Gastroesophageal sphincter (tissue), 4 donors: ENCODE measurements at regions not wholly inside any gene's neighbourhood (a gene's known extent, or its start where the extent isn't known, plus 50 kb on each side); places are given as distances from the start of the nearest gene placed in this dataset.
"Not testable (repeated sequence)": the region's sequence is repeated elsewhere in the genome, so short reads cannot be mapped to it uniquely, and the experiment has no call there.

Experiments
- ATAC-seq: fragments of 150-250 bp; one replicate; pipeline ENCODE4 v1.9.1; 2016; ENCODE audit warnings: mild to moderate bottlenecking, moderate library complexity
- H3K27ac ChIP-seq, 4 donors: fragments of 200-600 bp; sonication (generic) in 3 of 4; 1 replicate in 3 of 4; 2 replicates in 1 of 4; pipeline ENCODE4 v1.5.1; 2016 to 2019
- H3K27me3 ChIP-seq: fragments of 200-600 bp; sonication (generic); one replicate; pipeline ENCODE4 v1.5.1; 2019
- H3K36me3 ChIP-seq, 2 donors: fragments of 200-600 bp; sonication (generic); one replicate each; pipeline ENCODE4 v1.5.1; 2019; ENCODE audit warnings: control low read depth in 1 of 2
- H3K4me1 ChIP-seq, 3 donors: fragments of 200-600 bp; sonication (generic); 1 replicate in 2 of 3; 2 replicates in 1 of 3; pipeline ENCODE4 v1.5.1; 2016 to 2019; ENCODE audit warnings: control low read depth in 2 of 3
- H3K4me3 ChIP-seq, 2 donors: fragments of 200-600 bp; sonication (generic); one replicate each; pipeline ENCODE4 v1.5.1; 2019; ENCODE audit warnings: mild to moderate bottlenecking in 1 of 2, moderate library complexity in 1 of 2
- H3K9me3 ChIP-seq, 3 donors: fragments of 200-600 bp; sonication (generic); one replicate each; pipeline ENCODE4 v1.5.1; 2017 to 2019; ENCODE audit warnings: control low read depth in 2 of 3
- EP300 ChIP-seq: sonication (generic); formaldehyde crosslinking; IDR thresholded peaks from one replicate; pipeline ENCODE4 v1.6.1; 2017; ENCODE audit warnings: antibody characterized with exemption, mild to moderate bottlenecking
- POLR2A ChIP-seq, 2 donors: fragments of 450-650 bp; IDR thresholded peaks; one replicate each; pipeline ENCODE4 v1.6.1; 2017; ENCODE audit warnings: antibody characterized with exemption in 2 of 2, mild to moderate bottlenecking in 2 of 2, moderate library complexity in 1 of 2
- POLR2AphosphoS5 ChIP-seq: sonication (generic); formaldehyde crosslinking; IDR thresholded peaks from one replicate; pipeline ENCODE4 v1.6.1; 2017; ENCODE audit warnings: antibody characterized with exemption
- WGBS, 2 donors: methylation state at CpG; one replicate each; pipeline ENCODE4 v1.1.5; 2018; ENCODE audit warnings: low coverage in 1 of 2; 5-methylcytosine and 5-hydroxymethylcytosine counted together
- TF ChIP-seq, protein P1 (sequence below), 4 experiments: fragments of 200-600 bp in 2 of 4; fragments of 450-650 bp in 2 of 4; sonication (generic) in 1 of 4; IDR thresholded peaks; one replicate each; pipeline ENCODE4 v1.5.1; 2017 to 2019; ENCODE audit warnings: antibody characterized with exemption in 4 of 4, mild to moderate bottlenecking in 2 of 4, moderate library complexity in 2 of 4

GRCh38 chr16:31767267-31767666 lies 106.3 kb upstream of the ZNF267 start:
- Histone ChIP-seq H3K4me1 (no peaks in the 10 kb centered on the region), H3K36me3 (peaks cover 0 to 15% of the 10 kb centered on the region in 2 donors), H3K9me3 (peaks cover 5 to 99% (median 7%) of the 10 kb centered on the region in 3 donors), H3K27me3 (no peaks in the 10 kb centered on the region), H3K27ac (no peak overlapping the region), H3K4me3 (no peak overlapping the region)
- 88 to 93% methylated on average over 2 to 3 of the region's 10 CpGs for WGBS, 2 donors
- no peak for TF ChIP-seq POLR2A (IDR thresholded peaks at IDR 0.05)
- TF ChIP-seq POLR2AphosphoS5 = no peak
- no peak for ATAC-seq

- ATAC-seq = no peak
- no peak for TF ChIP-seq EP300
- TF ChIP-seq POLR2A (IDR thresholded peaks at IDR 0.05) = no peak
- TF ChIP-seq, protein P1, sequence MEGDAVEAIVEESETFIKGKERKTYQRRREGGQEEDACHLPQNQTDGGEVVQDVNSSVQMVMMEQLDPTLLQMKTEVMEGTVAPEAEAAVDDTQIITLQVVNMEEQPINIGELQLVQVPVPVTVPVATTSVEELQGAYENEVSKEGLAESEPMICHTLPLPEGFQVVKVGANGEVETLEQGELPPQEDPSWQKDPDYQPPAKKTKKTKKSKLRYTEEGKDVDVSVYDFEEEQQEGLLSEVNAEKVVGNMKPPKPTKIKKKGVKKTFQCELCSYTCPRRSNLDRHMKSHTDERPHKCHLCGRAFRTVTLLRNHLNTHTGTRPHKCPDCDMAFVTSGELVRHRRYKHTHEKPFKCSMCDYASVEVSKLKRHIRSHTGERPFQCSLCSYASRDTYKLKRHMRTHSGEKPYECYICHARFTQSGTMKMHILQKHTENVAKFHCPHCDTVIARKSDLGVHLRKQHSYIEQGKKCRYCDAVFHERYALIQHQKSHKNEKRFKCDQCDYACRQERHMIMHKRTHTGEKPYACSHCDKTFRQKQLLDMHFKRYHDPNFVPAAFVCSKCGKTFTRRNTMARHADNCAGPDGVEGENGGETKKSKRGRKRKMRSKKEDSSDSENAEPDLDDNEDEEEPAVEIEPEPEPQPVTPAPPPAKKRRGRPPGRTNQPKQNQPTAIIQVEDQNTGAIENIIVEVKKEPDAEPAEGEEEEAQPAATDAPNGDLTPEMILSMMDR (IDR thresholded peaks at IDR 0.05) = no peak
- no peak for TF ChIP-seq POLR2AphosphoS5
- Histone ChIP-seq H3K4me1 (no peaks in the 10 kb centered on the region), H3K27me3 (no peaks in the 10 kb centered on the region), H3K36me3 (no peaks in the 10 kb centered on the region), H3K4me3 (no peak overlapping the region), H3K9me3 (peaks cover 0 to 97% (median 0%) of the 10 kb centered on the region in 3 donors), H3K27ac (no peak overlapping the region)
- 100% methylated on average over 1 of the region's 1 CpG for WGBS, 2 donors
Observed at GRCh38 chr16:31780342-31780741, 93.3 kb upstream of the ZNF267 start.

DNA sequence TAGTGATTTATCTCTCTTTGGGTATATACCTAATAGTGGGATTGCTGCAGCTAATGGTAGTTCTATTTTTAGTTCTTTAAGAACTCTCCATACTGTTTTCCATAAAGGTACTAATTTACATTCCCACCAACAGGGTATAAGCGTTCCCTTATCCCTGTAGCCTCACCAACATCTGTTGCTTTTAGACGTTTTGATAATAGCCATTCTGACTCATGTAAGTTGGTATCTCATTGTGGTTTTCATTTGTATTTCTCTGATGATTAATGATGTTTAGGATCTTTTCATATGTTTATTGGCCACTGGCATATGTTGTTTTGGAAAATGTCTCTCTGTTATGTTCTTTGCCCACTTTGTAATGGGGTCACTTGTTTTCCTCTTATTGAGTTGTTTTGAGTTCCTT lies 88.5 kb upstream of the ZNF267 start:
- no peak for ATAC-seq
- H3K9me3 ChIP-seq = peaks cover 0 to 86% (median 0%) of the 10 kb centered on the region in 3 donors

DNA sequence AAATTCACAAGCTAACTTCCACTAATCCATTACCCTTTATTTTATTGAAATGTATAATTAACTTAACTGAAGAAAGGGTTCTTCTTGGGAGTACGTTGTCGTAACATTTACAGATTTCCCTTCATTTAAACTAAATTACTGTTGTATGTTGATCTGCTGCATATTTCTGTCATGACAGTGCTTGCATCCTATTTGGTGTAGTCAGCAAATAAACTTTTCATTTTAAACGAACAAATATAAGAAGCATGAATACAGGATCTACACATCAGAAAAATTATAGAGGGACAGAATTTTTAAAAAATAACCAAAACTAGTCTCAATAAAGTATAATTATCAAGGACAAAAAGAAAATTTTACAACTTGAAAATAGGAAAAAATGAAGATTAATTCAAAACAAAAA lies 66.5 kb upstream of the ZNF267 start:
- Histone ChIP-seq H3K27ac (no peak overlapping the region), H3K4me1 (no peaks in the 10 kb centered on the region), H3K36me3 (no peaks in the 10 kb centered on the region), H3K27me3 (no peaks in the 10 kb centered on the region), H3K9me3 (peaks cover 0 to 27% (median 0%) of the 10 kb centered on the region in 3 donors), H3K4me3 (no peak overlapping the region)
- WGBS, 2 donors = 81 to 84% methylated on average over 3 of the region's 3 CpGs
- no peak for ATAC-seq
- TF ChIP-seq, protein P1 (IDR thresholded peaks at IDR 0.05) = no peak
- TF ChIP-seq EP300 (no peak), POLR2A (IDR thresholded peaks at IDR 0.05) (no peak), POLR2AphosphoS5 (no peak)

More for the DNA sequence above, 88.5 kb upstream of the ZNF267 start:
- H3K27me3 ChIP-seq = no peaks in the 10 kb centered on the region
- H3K4me3 ChIP-seq = no peak overlapping the region
- TF ChIP-seq EP300 (no peak), POLR2A (IDR thresholded peaks at IDR 0.05) (no peak), POLR2AphosphoS5 (no peak)
- TF ChIP-seq, protein P1 (IDR thresholded peaks at IDR 0.05) = no peak
- no peak overlapping the region for H3K27ac ChIP-seq
- no peaks in the 10 kb centered on the region for H3K4me1 ChIP-seq
- 61 to 63% methylated on average over 2 of the region's 2 CpGs for WGBS, 2 donors
- no peaks in the 10 kb centered on the region for H3K36me3 ChIP-seq

GRCh38 chr16:31810863-31811262 lies 62.7 kb upstream of the ZNF267 start:
- TF ChIP-seq, protein P1 (IDR thresholded peaks at IDR 0.05) = no peak
- no peak for TF ChIP-seq POLR2AphosphoS5
- no peak for TF ChIP-seq EP300
- no peak for TF ChIP-seq POLR2A (IDR thresholded peaks at IDR 0.05)
- no peak for ATAC-seq

GRCh38 chr16:31816141-31816540 lies 57.5 kb upstream of the ZNF267 start:
- WGBS, 2 donors = no CpG with 5 or more reads among the region's 6 CpGs
- Histone ChIP-seq H3K27me3 (peaks cover 47% of the 10 kb centered on the region), H3K9me3 (peaks cover 0 to 23% (median 0%) of the 10 kb centered on the region in 3 donors)
- not testable (repeated sequence) for ATAC-seq, H3K4me3 ChIP-seq, H3K4me1 ChIP-seq, H3K27ac ChIP-seq, H3K36me3 ChIP-seq

More at GRCh38 chr16:31810863-31811262, 62.7 kb upstream of the ZNF267 start:
- H3K9me3 ChIP-seq = peaks cover 0 to 8% (median 0%) of the 10 kb centered on the region in 3 donors
- peaks cover 3% of the 10 kb centered on the region for H3K27me3 ChIP-seq
- no peaks in the 10 kb centered on the region for H3K4me1 ChIP-seq
- H3K4me3 ChIP-seq = no peak overlapping the region
- no peak overlapping the region for H3K27ac ChIP-seq
- WGBS, 2 donors = 49% methylated on average over 4 of the region's 5 CpGs; no CpG with 5 or more reads in 1 of the 2 donors
- H3K36me3 ChIP-seq = no peaks in the 10 kb centered on the region
